GM12892 (cell line): ENCODE measurements at regions not wholly inside any gene's neighbourhood (a gene's known extent, or its start where the extent isn't known, plus 50 kb on each side); places are given as distances from the start of the nearest gene placed in this dataset.
"Not testable (repeated sequence)": the region's sequence is repeated elsewhere in the genome, so short reads cannot be mapped to it uniquely, and the experiment has no call there.

Source experiments
- DNase-seq: peaks from one replicate; pipeline ENCODE4 v3.0.0; 2011; ENCODE audit not compliant: insufficient read length
- FAIRE-seq: peaks from 2 replicates; lab custom pipeline; 2011; peaks lifted over from hg19 to GRCh38; lab: Jason Lieb, UNC
- POLR2A ChIP-seq: IDR thresholded peaks from 2 replicates; pipeline ENCODE4 v1.6.1; 2011; ENCODE audit warnings: low read depth, low read length, control low read depth
- POLR2AphosphoS5 ChIP-seq: IDR thresholded peaks from 2 replicates; pipeline ENCODE4 v1.6.1; 2011; ENCODE audit warnings: low read depth, low read length, control low read depth
- TAF1 ChIP-seq: IDR thresholded peaks from 2 replicates; pipeline ENCODE4 v1.6.1; 2011; ENCODE audit warnings: low read depth, mild to moderate bottlenecking, control low read depth, low read length, borderline replicate concordance

DNA sequence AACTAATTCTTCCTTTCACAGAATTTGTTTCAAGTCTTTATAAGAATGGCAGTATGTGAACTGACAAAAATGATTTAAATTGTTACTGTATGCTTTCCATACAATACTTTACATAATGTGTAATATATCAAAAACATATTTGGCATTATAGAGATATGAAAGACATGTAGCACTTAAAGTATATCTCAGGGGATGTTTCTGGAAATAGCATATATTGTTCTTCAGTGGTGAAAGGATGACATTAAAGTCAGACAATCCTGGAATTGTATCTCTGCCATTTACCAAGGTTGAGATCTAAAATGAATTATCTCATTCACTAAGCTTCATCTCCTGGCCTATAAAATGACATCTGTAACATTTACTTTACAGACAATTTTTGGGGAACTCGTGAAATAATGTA, 358.4 kb upstream of the EPHA5 start:
- no peak for TF ChIP-seq POLR2A
- TF ChIP-seq TAF1, result no peak
- TF ChIP-seq POLR2AphosphoS5, result no peak
- DNase-seq, result no peak
- FAIRE-seq, result no peak

GRCh38 chr4:66023061-66023460, 352.8 kb upstream of the EPHA5 start:
- FAIRE-seq, result no peak

DNA sequence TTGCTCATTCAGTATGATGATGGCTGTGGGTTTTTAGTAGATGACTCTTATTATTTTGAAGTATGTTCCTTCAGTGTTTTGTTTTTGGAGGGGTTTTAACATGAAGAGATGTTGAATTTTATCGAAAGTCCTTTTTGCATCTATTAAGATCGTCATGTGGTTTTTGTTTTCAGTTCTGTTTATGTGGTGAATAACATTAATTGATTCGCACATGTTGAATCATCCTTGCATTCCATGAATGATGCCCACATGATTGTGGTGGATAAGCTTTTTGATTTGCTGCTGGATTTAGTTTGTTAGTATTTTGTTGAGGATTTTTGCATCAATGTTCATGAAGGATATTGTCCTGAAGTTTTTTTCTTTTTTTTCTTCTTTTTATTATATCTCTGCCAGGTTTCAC, 347.4 kb upstream of the EPHA5 start:
- FAIRE-seq (no peak), DNase-seq (no peak)
- no peak for TF ChIP-seq POLR2AphosphoS5
- no peak for TF ChIP-seq TAF1
- TF ChIP-seq POLR2A, result no peak

More at GRCh38 chr4:66023061-66023460, 352.8 kb upstream of the EPHA5 start:
- TF ChIP-seq POLR2A (no peak), TAF1 (no peak), POLR2AphosphoS5 (no peak)
- DNase-seq, result no peak

- TF ChIP-seq POLR2A, result no peak
- no peak for TF ChIP-seq TAF1
- TF ChIP-seq POLR2AphosphoS5, result no peak
- FAIRE-seq, result no peak
- DNase-seq, result no peak
Measured at GRCh38 chr4:66016240-66016639, 346.0 kb upstream of the EPHA5 start.

GRCh38 chr4:66014146-66014765, 344.0 kb upstream of the EPHA5 start:
- FAIRE-seq (no peak), DNase-seq (no peak)
- TF ChIP-seq POLR2A, result no peak
- no peak for TF ChIP-seq POLR2AphosphoS5
- no peak for TF ChIP-seq TAF1

DNA sequence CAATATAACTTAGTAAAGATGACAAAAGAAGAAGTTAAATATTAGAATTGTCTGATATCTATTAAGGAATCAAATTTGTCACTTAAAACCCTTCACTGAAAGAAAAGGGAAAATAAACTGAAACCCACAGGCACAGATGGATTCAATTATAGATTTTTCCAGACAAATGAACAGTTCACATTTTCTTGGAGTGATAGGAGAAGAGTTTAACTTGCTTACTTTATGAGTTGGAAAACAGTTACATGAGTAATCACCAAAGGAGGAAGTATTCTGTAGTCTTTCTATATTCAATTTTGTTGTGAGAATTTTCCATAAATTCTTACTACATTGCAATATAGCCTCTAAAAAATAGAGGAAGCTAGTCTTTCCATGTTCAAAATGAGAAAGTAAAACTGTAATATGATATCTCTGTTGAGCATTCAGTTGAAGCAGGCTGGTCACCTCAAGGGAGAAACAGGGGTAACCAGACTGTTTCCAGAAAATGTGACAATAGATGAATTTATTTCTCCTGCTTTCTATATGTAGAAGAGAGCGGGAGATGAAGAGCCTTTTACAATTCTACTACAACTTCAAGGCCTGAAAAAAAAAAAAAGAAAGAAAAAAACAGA, 330.3 kb upstream of the EPHA5 start:
- FAIRE-seq (no peak), DNase-seq (no peak)
- TF ChIP-seq POLR2AphosphoS5 (no peak), POLR2A (no peak), TAF1 (no peak)

DNA sequence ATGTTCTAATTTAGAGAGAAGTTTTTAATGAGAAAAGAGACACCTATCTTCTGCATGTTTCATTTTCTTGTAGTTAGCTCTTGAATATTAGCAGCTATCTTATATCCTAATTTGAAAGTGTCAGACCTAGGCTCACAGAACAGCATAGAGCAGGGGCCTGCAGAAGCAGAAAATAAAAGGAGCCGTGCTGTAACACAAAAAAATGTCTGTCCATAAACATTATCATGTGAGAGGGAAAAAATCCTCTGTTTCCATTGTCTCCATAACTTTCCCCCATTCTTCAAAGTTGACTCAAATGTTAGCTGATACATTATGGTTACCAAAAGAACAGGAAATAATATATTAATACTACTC, 329.2 kb upstream of the EPHA5 start:
- no peak for TF ChIP-seq POLR2A
- TF ChIP-seq POLR2AphosphoS5, result no peak
- no peak for TF ChIP-seq TAF1
- DNase-seq, result no peak
- FAIRE-seq, result no peak

GRCh38 chr4:65998807-65999517, 328.7 kb upstream of the EPHA5 start:
- DNase-seq, FAIRE-seq: not testable (repeated sequence)

GRCh38 chr4:65983061-65983460, 312.8 kb upstream of the EPHA5 start:
- DNase-seq (no peak), FAIRE-seq (no peak)
- no peak for TF ChIP-seq TAF1

DNA sequence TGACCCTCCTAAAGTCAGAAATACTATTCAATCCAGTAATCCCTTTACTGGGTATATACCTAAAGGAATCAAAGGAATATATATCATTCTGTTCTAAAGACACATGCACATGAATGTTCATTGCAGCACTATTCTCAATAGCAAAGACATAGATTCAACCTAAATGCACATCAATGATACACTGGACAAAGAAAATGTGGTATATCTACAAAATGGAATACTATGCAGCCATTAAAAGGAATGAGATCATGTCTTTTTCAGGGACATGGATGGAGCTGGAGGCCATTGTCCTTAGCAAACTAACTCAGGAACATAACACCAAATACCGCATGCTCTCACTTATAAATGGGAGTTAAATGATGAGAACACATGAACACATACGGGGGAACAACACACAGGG, 306.0 kb upstream of the EPHA5 start:
- TF ChIP-seq TAF1 (no peak), POLR2A (no peak), POLR2AphosphoS5 (no peak)
- DNase-seq (no peak), FAIRE-seq (no peak)

- FAIRE-seq (no peak), DNase-seq (no peak)
- TF ChIP-seq POLR2AphosphoS5 (no peak), POLR2A (no peak), TAF1 (no peak)
Measured at GRCh38 chr4:65973186-65973585, 302.9 kb upstream of the EPHA5 start.

- FAIRE-seq (no peak), DNase-seq (no peak)
- TF ChIP-seq POLR2AphosphoS5, result no peak
- TF ChIP-seq TAF1, result no peak
- TF ChIP-seq POLR2A, result no peak
Measured at GRCh38 chr4:65971686-65972085, 301.4 kb upstream of the EPHA5 start.

- no peak for DNase-seq
- no peak for FAIRE-seq
- no peak for TF ChIP-seq TAF1
- no peak for TF ChIP-seq POLR2A
- TF ChIP-seq POLR2AphosphoS5, result no peak
Measured at GRCh38 chr4:65968831-65969558, 298.7 kb upstream of the EPHA5 start.
